Epithelial cell of proximal tubule (primary cell): ENCODE measurements at regions not wholly inside any gene's neighbourhood (a gene's known extent, or its start where the extent isn't known, plus 50 kb on each side); places are given as distances from the start of the nearest gene placed in this dataset.

Source experiments
- DNase-seq: peaks from one replicate; pipeline ENCODE4 v3.0.0-alpha.2; 2011; ENCODE audit warnings: low read depth
- H3K4me3 ChIP-seq: 2 replicates; pipeline ENCODE4 v1.5.1; 2011; ENCODE audit warnings: low read depth, mild to moderate bottlenecking, low read length
- CTCF ChIP-seq: conservative IDR thresholded peaks from 2 replicates; pipeline ENCODE4 v1.5.1; 2012; ENCODE audit warnings: low read depth, mild to moderate bottlenecking, low read length

- no peak for DNase-seq
- no peak overlapping the region for H3K4me3 ChIP-seq
- TF ChIP-seq CTCF = no peak
Measured at GRCh38 chr4:176475067-176475466, 155.3 kb downstream of the SPCS3 start.

GRCh38 chr4:176478076-176478475, 158.3 kb downstream of the SPCS3 start:
- no peak for TF ChIP-seq CTCF
- no peak overlapping the region for H3K4me3 ChIP-seq

GRCh38 chr4:176479767-176480166, 160.0 kb downstream of the SPCS3 start:
- DNase-seq = no peak
- no peak for TF ChIP-seq CTCF
- H3K4me3 ChIP-seq = no peak overlapping the region

More at GRCh38 chr4:176478076-176478475, 158.3 kb downstream of the SPCS3 start:
- DNase-seq = no peak

GRCh38 chr4:176482972-176483371, 163.2 kb downstream of the SPCS3 start:
- TF ChIP-seq CTCF = no peak
- no peak overlapping the region for H3K4me3 ChIP-seq
- DNase-seq = no peak

GRCh38 chr4:176484301-176484984, 164.7 kb downstream of the SPCS3 start:
- no peak overlapping the region for H3K4me3 ChIP-seq
- DNase-seq = no peak
- TF ChIP-seq CTCF = no peak

GRCh38 chr4:176489001-176489400, 169.2 kb downstream of the SPCS3 start:
- no peak overlapping the region for H3K4me3 ChIP-seq
- no peak for DNase-seq
- no peak for TF ChIP-seq CTCF

GRCh38 chr4:176492646-176493302, 173.0 kb downstream of the SPCS3 start:
- no peak overlapping the region for H3K4me3 ChIP-seq
- DNase-seq = peak; percentile 36
- TF ChIP-seq CTCF = no peak
